Activated CD8-positive, alpha-beta memory T cell treated with anti-CD3 and anti-CD28 coated beads, Interleukin-2, amount 50 U/mL, for 24 hours (primary cell): ENCODE measurements at regions not wholly inside any gene's neighbourhood (a gene's known extent, or its start where the extent isn't known, plus 50 kb on each side); places are given as distances from the start of the nearest gene placed in this dataset.

Experiments
- DNase-seq: peaks from one replicate; pipeline ENCODE4 v3.0.0-alpha.2; 2020; ENCODE audit errors: extremely low read depth

DNA sequence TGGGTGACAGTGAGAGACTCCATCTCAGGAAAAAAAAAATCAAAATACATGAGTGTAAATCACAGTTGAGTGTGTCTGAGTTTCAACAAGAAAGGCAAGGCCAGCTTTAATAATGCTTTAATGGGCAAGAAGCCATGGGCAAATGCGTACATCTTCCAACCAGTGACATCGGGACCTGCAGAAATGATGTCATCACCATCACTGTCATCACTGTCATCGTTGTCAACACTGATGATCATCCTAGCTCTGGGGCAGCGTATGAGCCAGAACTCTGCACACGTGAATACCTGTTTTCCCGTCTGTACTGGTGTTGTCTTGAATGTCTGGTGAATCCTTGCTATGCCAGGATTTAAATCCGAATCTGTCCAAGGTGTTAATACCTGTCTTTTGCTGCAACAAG is 712.5 kb downstream of the BRD1 start:
- no peak for DNase-seq

GRCh38 chr22:49113758-49114157 is 713.9 kb downstream of the BRD1 start:
- DNase-seq = no peak

- DNase-seq = no peak
Measured at GRCh38 chr22:49112661-49113626, 714.7 kb downstream of the BRD1 start.

DNA sequence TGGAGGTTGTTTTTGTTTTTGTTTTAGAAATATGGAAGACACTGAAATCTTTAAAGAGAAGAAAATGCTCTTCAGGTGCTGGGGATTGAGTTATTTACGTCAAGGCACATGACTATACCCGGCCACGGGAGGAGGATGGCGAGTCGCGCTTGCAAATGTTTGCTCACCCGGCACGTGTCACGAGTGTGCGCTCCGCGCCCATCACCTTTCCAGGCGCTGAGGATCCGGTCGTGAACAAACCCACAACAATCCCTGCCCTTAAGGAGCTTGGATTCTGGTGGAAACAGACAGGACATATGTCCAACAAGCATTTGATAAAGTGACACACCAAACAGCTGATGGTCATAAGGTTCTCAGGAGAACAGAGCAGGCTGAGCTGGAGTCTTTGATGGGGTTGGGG is 715.5 kb downstream of the BRD1 start:
- DNase-seq = no peak

DNA sequence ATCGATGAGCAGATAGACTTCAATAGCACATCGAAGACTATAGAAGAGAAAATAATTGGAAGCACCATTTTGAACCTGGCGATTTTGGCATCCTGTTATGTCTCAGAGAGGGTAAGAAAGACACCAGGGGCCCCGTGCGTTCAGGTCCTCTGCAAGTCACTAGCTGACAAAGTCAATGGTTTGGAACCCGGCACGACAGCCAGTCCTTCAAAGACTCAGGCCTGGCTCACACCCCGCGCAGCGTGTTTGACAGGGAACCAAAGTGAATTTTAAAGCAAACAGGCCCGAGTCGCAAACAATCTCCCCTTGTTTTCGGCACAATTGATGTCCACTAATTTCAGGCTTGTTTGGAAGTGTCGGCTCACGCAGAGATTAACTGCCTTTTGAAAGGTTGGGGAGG is 716.6 kb downstream of the BRD1 start:
- no peak for DNase-seq

DNA sequence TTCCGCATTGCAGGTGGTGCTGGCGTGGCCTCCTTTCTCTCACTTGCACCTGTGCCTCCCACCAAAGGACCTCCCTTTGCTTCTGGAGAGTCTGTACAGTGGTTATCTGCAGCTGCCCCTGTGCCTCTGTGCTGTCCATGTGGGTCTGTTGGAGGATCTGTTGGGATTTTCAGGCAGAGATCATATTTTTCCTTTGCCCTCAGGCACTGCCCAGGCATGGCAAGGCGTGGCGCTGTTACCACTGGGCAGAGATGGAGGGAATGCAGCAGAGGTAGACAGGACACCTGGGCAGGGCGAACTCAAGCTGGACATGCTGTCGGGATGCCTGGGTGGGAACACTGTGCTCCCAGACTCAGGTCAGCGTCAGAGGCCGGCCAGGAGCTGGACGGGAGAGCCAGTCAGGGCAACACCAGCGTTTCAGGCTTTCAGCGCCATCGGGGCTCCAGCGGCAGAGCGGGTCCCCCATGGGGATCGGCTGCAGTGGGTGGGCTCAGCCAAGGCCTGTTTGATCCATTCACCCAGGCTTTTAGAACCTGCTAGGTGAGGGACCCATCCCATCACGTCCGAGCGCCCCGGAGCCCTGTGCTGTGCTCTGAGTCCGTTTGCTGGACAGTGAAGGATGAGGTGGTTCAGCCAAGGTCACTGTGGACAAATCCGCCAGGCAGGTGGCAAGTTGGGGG is 718.9 kb downstream of the BRD1 start:
- no peak for DNase-seq

GRCh38 chr22:49107961-49108530 is 719.6 kb downstream of the BRD1 start:
- DNase-seq = no peak

- no peak for DNase-seq
Measured at GRCh38 chr22:49107561-49107960, 720.1 kb downstream of the BRD1 start.

DNA sequence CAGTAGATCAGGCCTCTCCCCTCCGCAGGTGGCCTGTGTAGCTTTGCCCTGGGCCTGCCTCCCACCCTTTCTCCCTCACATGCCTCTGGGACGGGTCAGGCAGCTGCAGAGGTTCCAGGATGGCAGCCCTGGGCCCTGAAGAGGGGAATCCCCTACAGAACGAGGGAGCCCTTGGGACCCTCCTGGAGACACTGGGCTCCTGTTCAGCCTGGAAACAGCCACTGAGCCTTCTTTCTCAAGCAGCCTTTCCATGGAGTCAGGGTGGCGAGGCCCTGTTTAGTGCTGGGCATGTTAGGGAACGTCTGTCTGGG is 720.9 kb downstream of the BRD1 start:
- no peak for DNase-seq

- DNase-seq = no peak
Measured at GRCh38 chr22:49106096-49106841, 721.4 kb downstream of the BRD1 start.

DNA sequence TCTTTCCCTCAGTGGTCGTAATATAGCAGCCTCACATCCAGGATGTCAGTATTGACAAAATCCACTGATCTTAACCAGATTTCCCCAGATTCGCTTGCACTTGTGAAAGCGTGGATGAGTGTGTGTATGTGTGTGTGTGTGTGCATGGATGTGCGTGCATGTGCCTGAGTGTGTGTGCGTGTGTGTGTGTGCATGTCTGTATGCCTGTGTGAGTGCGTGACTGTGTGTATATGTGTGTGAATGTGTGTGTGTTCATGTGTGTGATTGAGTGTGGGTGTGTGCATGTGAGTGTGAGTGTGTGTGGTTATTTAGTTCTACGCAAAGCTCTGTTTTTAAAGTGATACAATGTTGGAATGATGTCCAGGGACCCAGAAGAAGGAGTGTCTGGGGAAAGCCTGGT is 723.2 kb downstream of the BRD1 start:
- no peak for DNase-seq

DNA sequence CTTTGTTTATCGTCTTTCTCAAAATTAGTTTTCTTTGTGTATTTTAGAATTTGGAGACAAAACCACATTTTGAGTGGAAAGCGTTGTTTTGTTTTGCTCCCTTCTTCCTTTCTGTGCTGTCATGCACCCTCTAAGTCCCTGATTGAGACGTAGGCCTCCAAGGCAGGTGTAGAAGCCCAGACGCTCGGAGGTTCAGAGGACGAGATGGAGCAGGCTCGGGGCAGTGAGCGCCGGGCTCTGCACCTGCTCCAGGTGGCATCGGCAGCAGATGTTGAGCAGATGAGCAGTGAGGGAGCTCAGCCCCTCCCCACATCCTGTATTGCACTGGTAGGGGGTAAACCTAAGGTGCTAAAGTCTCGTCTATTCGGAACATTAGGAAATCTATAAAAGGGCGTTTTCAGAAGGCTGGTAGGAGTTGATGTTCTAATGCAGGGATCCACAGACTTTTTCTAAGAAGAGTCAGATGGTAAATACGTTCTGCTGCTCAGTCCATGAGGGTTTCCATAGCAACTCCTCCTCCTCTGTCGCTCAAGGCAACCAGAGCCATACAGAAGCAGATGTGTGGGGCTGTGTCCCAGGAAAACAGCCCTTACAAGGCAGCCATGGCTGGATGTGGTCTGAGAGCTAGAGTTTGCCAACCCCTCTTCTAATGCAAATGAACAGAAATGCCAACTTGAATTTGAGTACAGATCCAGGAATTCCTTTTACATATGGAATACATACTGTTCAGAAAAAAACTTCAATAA is 724.2 kb downstream of the BRD1 start:
- no peak for DNase-seq

DNA sequence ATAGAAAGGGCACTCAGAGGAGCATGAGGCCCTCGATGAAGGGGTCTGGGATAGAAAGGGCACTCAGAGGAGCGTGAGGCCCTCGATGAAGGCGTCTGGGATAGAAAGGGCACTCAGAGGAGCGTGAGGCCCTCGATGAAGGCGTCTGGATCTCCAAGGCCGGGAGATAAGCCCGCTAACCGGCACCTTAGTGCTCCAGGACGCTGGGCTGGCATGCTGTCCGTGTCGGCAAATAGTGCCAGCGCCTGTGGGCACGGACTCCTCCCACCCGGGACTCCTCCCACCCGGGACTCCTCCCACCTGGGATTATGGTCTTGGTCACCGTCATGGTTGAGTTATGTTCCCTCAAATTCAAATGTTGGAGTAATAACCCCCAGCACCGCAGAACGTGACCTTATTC is 725.3 kb downstream of the BRD1 start:
- no peak for DNase-seq

- no peak for DNase-seq
Measured at GRCh38 chr22:49101873-49102272, 725.8 kb downstream of the BRD1 start.

GRCh38 chr22:49101225-49101624 is 726.4 kb downstream of the BRD1 start:
- no peak for DNase-seq

GRCh38 chr22:49100773-49101172 is 726.9 kb downstream of the BRD1 start:
- no peak for DNase-seq

DNA sequence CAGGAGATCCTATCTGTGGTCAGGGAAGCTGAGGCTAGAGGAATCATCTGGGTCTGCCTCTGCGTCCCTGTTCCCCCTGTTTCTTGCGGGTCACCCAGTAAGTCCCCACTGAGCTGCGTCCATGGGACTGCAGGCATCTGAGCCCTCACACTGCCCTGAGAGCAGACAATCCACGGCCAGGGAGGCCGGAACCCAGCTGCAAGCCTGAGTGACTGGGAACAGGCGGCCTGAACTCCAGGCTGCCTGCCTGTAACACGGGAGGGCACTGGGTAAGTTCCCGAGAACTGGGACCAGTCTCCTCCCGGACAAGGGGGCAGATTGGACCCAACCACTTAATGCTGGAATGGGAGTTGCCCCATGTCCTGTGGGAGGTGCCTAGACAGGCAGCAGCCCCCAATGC is 727.4 kb downstream of the BRD1 start:
- DNase-seq = no peak

DNA sequence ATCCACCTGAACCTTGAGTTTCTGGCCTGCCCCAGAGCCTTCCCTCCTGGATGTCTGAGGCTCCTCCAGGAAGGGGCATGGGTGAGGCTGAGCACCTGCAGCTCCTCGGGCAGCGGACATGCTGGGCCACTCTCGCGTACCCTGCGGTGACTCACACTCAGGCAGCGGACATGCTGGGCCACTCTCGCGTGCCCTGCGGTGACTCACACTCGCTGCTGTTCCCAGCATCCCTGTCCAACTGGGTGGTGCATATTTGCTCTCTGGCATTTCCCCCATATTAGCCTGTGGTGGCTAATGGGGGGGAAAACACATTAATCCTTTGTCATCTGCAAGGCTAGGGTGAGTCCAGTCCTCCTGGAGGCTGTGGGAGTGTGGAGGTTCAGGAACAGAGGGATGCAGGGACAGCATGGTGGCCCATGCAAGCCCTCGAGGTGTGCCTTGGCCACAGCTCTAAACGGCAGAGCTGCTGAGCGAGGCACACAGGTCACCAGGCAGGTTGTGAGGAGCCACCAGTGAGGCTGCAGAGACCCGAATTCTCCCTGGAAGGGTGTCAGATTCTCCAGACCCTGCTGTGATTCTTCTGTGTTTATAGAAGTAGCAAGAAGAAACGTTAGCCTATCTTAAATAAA is 728.1 kb downstream of the BRD1 start:
- no peak for DNase-seq

- no peak for DNase-seq
Measured at GRCh38 chr22:49099089-49099488, 728.6 kb downstream of the BRD1 start.

GRCh38 chr22:49097966-49098365 is 729.7 kb downstream of the BRD1 start:
- no peak for DNase-seq
